HCT116 (cell line): ENCODE measurements at regions not wholly inside any gene's neighbourhood (a gene's known extent, or its start where the extent isn't known, plus 50 kb on each side); places are given as distances from the start of the nearest gene placed in this dataset.

ENCODE experiments used
- EZH2 ChIP-seq: fragments of 200-600 bp; sonication (generic); IDR thresholded peaks from 2 replicates; pipeline ENCODE4 v1.6.1; 2017; ENCODE audit warnings: antibody characterized with exemption, mixed run types
- JUND ChIP-seq: IDR thresholded peaks from 2 replicates; pipeline ENCODE4 v1.6.1; 2012
- POLR2A ChIP-seq: IDR thresholded peaks from 2 replicates; pipeline ENCODE4 v1.7.0; 2011; ENCODE audit warnings: borderline replicate concordance; ENCODE audit not compliant: insufficient read depth, insufficient read length; ENCODE audit errors: extremely low read depth
- POLR2AphosphoS5 ChIP-seq: IDR thresholded peaks from 2 replicates; pipeline ENCODE4 v1.6.1; 2011; ENCODE audit warnings: mild to moderate bottlenecking, low read depth, low read length, moderate library complexity
- SIN3A ChIP-seq: IDR thresholded peaks from 2 replicates; pipeline ENCODE4 v1.6.1; 2012; ENCODE audit warnings: low read depth
- SRF ChIP-seq: IDR thresholded peaks from 2 replicates; pipeline ENCODE4 v1.6.1; 2012; ENCODE audit warnings: low read depth
- ZFX ChIP-seq: fragments of 450-650 bp; IDR thresholded peaks from 2 replicates; pipeline ENCODE4 v1.6.1; 2017
- ZNF274 ChIP-seq: fragments of 200-500 bp; sonication (Bioruptor generic); IDR thresholded peaks from 2 replicates; pipeline ENCODE4 v1.6.1; 2014; ENCODE audit warnings: mild to moderate bottlenecking, low read depth, low read length, inconsistent platforms
- TF ChIP-seq, protein P1 (sequence below), 3 experiments: fragments of 200-600 bp in 1 of 3; sonication (generic) in 1 of 3; IDR thresholded peaks in 2 of 3; conservative IDR thresholded peaks in 1 of 3; 2 replicates each; pipeline ENCODE4 v1.5.1; 2012 to 2017; ENCODE audit warnings: low read depth in 2 of 3, low read length in 2 of 3, antibody characterized with exemption in 1 of 3, borderline replicate concordance in 1 of 3, control low read depth in 1 of 3, mild to moderate bottlenecking in 1 of 3, mixed read lengths in 1 of 3, mixed run types in 1 of 3, moderate library complexity in 1 of 3; ENCODE audit not compliant: insufficient read depth in 1 of 3
- TF ChIP-seq, protein P2 (sequence below): IDR thresholded peaks from 2 replicates; pipeline ENCODE4 v1.6.1; 2012
- TF ChIP-seq, protein P3 (sequence below): IDR thresholded peaks from 2 replicates; pipeline ENCODE4 v1.6.1; 2012
- TF ChIP-seq, protein P4 (sequence below): IDR thresholded peaks from 2 replicates; pipeline ENCODE4 v1.6.1; 2012; ENCODE audit warnings: low read depth

DNA sequence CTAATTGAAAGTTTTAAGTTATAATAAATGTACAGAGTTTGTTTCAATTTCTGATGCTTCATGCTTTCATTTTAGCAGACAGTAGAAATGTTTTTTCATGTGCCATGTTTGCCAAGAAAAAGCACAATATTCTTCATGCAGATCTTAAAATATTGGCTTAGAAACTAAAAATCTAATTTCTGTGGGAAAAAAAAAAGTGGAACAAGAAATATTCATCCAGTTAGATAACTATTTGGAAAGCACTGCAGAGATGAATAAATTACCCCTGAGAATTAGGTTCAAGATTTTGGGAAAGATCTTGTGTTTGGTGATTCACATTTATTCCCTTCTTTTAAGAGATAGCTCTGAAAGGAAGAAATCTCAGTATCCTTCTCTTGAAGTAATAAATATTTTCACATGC lies 912.5 kb downstream of the C4orf33 start:
- TF ChIP-seq, protein P1, sequence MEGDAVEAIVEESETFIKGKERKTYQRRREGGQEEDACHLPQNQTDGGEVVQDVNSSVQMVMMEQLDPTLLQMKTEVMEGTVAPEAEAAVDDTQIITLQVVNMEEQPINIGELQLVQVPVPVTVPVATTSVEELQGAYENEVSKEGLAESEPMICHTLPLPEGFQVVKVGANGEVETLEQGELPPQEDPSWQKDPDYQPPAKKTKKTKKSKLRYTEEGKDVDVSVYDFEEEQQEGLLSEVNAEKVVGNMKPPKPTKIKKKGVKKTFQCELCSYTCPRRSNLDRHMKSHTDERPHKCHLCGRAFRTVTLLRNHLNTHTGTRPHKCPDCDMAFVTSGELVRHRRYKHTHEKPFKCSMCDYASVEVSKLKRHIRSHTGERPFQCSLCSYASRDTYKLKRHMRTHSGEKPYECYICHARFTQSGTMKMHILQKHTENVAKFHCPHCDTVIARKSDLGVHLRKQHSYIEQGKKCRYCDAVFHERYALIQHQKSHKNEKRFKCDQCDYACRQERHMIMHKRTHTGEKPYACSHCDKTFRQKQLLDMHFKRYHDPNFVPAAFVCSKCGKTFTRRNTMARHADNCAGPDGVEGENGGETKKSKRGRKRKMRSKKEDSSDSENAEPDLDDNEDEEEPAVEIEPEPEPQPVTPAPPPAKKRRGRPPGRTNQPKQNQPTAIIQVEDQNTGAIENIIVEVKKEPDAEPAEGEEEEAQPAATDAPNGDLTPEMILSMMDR (IDR thresholded peaks at IDR 0.05 in 2 of 3, conservative IDR thresholded peaks at IDR 0.05 in 1 of 3; ENCODE audit: borderline replicate concordance in 1 of 3, insufficient read depth in 1 of 3, low read depth in 2 of 3, low read length in 2 of 3) = no peak
- TF ChIP-seq SRF = no peak
- TF ChIP-seq POLR2A = no peak
- TF ChIP-seq EZH2 = no peak
- no peak for TF ChIP-seq JUND
- TF ChIP-seq, protein P2, sequence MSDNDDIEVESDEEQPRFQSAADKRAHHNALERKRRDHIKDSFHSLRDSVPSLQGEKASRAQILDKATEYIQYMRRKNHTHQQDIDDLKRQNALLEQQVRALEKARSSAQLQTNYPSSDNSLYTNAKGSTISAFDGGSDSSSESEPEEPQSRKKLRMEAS = no peak
- TF ChIP-seq SIN3A = no peak
- no peak for TF ChIP-seq ZFX
- TF ChIP-seq, protein P3, sequence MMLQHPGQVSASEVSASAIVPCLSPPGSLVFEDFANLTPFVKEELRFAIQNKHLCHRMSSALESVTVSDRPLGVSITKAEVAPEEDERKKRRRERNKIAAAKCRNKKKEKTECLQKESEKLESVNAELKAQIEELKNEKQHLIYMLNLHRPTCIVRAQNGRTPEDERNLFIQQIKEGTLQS = no peak
- no peak for TF ChIP-seq POLR2AphosphoS5
- no peak for TF ChIP-seq ZNF274
- TF ChIP-seq, protein P4, sequence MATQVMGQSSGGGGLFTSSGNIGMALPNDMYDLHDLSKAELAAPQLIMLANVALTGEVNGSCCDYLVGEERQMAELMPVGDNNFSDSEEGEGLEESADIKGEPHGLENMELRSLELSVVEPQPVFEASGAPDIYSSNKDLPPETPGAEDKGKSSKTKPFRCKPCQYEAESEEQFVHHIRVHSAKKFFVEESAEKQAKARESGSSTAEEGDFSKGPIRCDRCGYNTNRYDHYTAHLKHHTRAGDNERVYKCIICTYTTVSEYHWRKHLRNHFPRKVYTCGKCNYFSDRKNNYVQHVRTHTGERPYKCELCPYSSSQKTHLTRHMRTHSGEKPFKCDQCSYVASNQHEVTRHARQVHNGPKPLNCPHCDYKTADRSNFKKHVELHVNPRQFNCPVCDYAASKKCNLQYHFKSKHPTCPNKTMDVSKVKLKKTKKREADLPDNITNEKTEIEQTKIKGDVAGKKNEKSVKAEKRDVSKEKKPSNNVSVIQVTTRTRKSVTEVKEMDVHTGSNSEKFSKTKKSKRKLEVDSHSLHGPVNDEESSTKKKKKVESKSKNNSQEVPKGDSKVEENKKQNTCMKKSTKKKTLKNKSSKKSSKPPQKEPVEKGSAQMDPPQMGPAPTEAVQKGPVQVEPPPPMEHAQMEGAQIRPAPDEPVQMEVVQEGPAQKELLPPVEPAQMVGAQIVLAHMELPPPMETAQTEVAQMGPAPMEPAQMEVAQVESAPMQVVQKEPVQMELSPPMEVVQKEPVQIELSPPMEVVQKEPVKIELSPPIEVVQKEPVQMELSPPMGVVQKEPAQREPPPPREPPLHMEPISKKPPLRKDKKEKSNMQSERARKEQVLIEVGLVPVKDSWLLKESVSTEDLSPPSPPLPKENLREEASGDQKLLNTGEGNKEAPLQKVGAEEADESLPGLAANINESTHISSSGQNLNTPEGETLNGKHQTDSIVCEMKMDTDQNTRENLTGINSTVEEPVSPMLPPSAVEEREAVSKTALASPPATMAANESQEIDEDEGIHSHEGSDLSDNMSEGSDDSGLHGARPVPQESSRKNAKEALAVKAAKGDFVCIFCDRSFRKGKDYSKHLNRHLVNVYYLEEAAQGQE = no peak
